ENCODE measurements at regions not wholly inside any gene's neighbourhood (a gene's known extent, or its start where the extent isn't known, plus 50 kb on each side); places are given as distances from the start of the nearest gene placed in this dataset.

DNA sequence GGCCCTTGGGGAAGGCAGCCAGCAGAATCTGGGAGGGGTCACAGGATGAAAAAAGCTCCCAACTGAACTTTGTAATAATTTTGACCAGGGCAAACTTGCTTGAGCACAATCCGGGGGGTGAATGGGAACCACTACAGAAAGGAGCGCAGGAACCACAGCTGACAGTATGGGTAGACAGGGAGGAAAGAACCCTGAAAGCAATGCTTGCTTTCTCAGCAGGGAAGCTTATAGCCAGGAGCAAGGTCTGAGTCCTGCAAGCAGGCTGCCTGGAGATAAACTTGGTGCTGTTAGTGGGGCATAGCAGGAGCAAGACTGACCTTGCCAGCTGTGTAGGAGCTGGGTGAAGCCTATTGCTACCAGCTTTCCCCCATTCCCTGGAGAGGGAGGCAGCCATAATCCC is 195.2 kb downstream of the MTCL1 start:
- H3K36me3 ChIP-seq (ENCODE audit: insufficient read depth, low read length), result no peaks in the 10 kb centered on the region; the same call in 1 of the 2 replicates
- H3K4me1 ChIP-seq (ENCODE audit: insufficient read depth, low read length, poor library complexity, severe bottlenecking), result peaks cover 25% of the 10 kb centered on the region
- no TSS peak for BruUV-seq (replicated peaks)
- ChIA-PET CTCF (ENCODE audit: unreplicated experiment) (interaction anchor here (1.0 to 1.1 kb wide), 2 partner anchors 22 to 78 kb away, joined by 3 read pairs; no protein-coding TSS in a partner anchor), POLR2A (interaction anchor here (0.7 to 1.7 kb wide), 11 partner anchors 9 to 589 kb away, joined by 3 to 8 read pairs (median 3); no protein-coding TSS in a partner anchor)
- no peaks in the 10 kb centered on the region for H3K9me2 ChIP-seq (ENCODE audit: insufficient read depth, low read length)
- no peak overlapping the region for H3K4me3 ChIP-seq (ENCODE audit: low read depth, low read length, poor library complexity, severe bottlenecking)
- H3K9me3 ChIP-seq (ENCODE audit: low read length), result peaks cover 37% of the 10 kb centered on the region
- H3K27ac ChIP-seq (ENCODE audit: low read depth, low read length, poor library complexity, severe bottlenecking), result no peak overlapping the region
- H3K79me2 ChIP-seq (ENCODE audit: insufficient read depth, low read depth, low read length), result no peaks in the 10 kb centered on the region
- no peak for DNase-seq (ENCODE audit: low spot score)
- intact Hi-C loops (cut with micrococcal nuclease; ENCODE audit: unreplicated experiment), result no loop called here
- no peak overlapping the region for H3K4me2 ChIP-seq (ENCODE audit: low read length)
- no peaks in the 10 kb centered on the region for H4K20me1 ChIP-seq (ENCODE audit: insufficient read depth, low read length)
- H2AFZ ChIP-seq (ENCODE audit: low read length), result peak overlapping the region; percentile 80; the same call in 1 of the 2 replicates
- no peak for TF ChIP-seq EZH2phosphoT487 (IDR thresholded peaks at IDR 0.05; ENCODE audit: borderline replicate concordance, low read depth, low read length)
- TF ChIP-seq, protein P1, sequence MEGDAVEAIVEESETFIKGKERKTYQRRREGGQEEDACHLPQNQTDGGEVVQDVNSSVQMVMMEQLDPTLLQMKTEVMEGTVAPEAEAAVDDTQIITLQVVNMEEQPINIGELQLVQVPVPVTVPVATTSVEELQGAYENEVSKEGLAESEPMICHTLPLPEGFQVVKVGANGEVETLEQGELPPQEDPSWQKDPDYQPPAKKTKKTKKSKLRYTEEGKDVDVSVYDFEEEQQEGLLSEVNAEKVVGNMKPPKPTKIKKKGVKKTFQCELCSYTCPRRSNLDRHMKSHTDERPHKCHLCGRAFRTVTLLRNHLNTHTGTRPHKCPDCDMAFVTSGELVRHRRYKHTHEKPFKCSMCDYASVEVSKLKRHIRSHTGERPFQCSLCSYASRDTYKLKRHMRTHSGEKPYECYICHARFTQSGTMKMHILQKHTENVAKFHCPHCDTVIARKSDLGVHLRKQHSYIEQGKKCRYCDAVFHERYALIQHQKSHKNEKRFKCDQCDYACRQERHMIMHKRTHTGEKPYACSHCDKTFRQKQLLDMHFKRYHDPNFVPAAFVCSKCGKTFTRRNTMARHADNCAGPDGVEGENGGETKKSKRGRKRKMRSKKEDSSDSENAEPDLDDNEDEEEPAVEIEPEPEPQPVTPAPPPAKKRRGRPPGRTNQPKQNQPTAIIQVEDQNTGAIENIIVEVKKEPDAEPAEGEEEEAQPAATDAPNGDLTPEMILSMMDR (conservative IDR thresholded peaks at IDR 0.05; ENCODE audit: low read length), result no peak

DNA sequence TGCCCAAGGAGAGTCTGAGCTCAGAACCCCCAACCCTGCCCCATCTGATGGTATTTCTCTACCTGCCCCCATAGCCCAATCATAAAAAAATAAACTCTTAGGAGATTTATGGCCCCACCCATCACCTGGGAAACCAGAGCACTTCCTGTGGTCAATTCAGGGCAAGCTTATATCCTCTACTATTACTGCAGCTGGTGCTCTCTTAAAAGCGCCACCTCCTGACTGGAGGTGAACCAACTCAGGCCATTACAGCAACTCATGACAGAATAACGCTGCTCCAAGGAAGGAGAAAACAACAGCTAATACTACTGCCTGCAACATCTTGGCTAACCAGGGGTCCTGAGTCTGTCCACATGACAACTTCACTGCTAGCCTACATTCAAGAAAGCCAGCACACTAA is 195.7 kb downstream of the MTCL1 start:
- ChIA-PET POLR2A (interaction anchor here (0.7 to 1.7 kb wide), 8 partner anchors 9 to 204 kb away, joined by 3 to 8 read pairs (median 4); no protein-coding TSS in a partner anchor), CTCF (ENCODE audit: unreplicated experiment) (interaction anchor here (1.0 to 1.1 kb wide), 2 partner anchors 21 to 78 kb away, joined by 3 read pairs; no protein-coding TSS in a partner anchor)
- Histone ChIP-seq H3K4me1 (ENCODE audit: insufficient read depth, low read length, poor library complexity, severe bottlenecking) (peaks cover 25% of the 10 kb centered on the region), H3K9me3 (ENCODE audit: low read length) (peaks cover 37% of the 10 kb centered on the region), H3K4me2 (ENCODE audit: low read length) (peak overlapping the region; percentile 1; the same call in 1 of the 2 replicates), H3K4me3 (ENCODE audit: low read depth, low read length, poor library complexity, severe bottlenecking) (no peak overlapping the region), H3K79me2 (ENCODE audit: insufficient read depth, low read depth, low read length) (no peaks in the 10 kb centered on the region), H3K36me3 (ENCODE audit: insufficient read depth, low read length) (no peaks in the 10 kb centered on the region; the same call in 1 of the 2 replicates), H4K20me1 (ENCODE audit: insufficient read depth, low read length) (no peaks in the 10 kb centered on the region), H3K27ac (ENCODE audit: low read depth, low read length, poor library complexity, severe bottlenecking) (no peak overlapping the region), H3K9me2 (ENCODE audit: insufficient read depth, low read length) (no peaks in the 10 kb centered on the region), H2AFZ (ENCODE audit: low read length) (peak overlapping the region; percentile 80; the same call in 1 of the 2 replicates)
- peak; percentile 72 for DNase-seq (ENCODE audit: low spot score)
- intact Hi-C loops (cut with micrococcal nuclease; ENCODE audit: unreplicated experiment), result no loop called here
- no peak for TF ChIP-seq EZH2phosphoT487 (IDR thresholded peaks at IDR 0.05; ENCODE audit: borderline replicate concordance, low read depth, low read length)
- TF ChIP-seq, protein P1 (conservative IDR thresholded peaks at IDR 0.05; ENCODE audit: low read length), result peak; percentile 70
- no TSS peak for BruUV-seq (replicated peaks)

DNA sequence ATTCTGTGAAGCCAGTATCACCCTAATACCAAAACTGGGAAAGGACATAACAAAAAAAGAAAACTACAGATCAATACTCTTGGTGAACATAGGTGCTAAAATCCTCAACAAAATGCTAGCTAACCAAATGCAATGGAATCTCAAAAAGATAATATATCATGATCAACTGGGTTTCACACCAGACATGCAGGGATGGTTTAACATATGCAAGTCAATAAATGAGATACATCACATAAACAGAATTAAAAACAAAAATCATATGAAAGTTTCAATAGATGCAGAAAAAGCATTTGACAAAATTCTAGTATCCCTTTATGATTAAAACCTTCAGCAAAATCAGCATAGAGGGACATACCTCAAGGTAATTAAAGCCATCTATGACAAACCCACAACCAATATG is 198.2 kb upstream of the NDUFV2 start:
- H2AFZ ChIP-seq (ENCODE audit: low read length), result no peak overlapping the region
- TF ChIP-seq EZH2phosphoT487 (IDR thresholded peaks at IDR 0.05; ENCODE audit: borderline replicate concordance, low read depth, low read length), result no peak
- TF ChIP-seq, protein P1 (conservative IDR thresholded peaks at IDR 0.05; ENCODE audit: low read length), result no peak
- H3K9me3 ChIP-seq (ENCODE audit: low read length), result peaks cover 54% of the 10 kb centered on the region
- no peaks in the 10 kb centered on the region for H3K79me2 ChIP-seq (ENCODE audit: insufficient read depth, low read depth, low read length)
- H3K4me2 ChIP-seq (ENCODE audit: low read length), result no peak overlapping the region
- H3K9me2 ChIP-seq (ENCODE audit: insufficient read depth, low read length), result no peaks in the 10 kb centered on the region
- no TSS peak for BruUV-seq (replicated peaks)
- POLR2A ChIA-PET, result interaction anchor here (0.6 to 1.4 kb wide), 2 partner anchors 164 to 202 kb away, joined by 3 to 4 read pairs; no protein-coding TSS in a partner anchor
- CTCF ChIA-PET (ENCODE audit: unreplicated experiment), result no interaction called here
- no peaks in the 10 kb centered on the region for H4K20me1 ChIP-seq (ENCODE audit: insufficient read depth, low read length)
- no peak overlapping the region for H3K4me3 ChIP-seq (ENCODE audit: low read depth, low read length, poor library complexity, severe bottlenecking)
- peaks cover 14% of the 10 kb centered on the region for H3K36me3 ChIP-seq (ENCODE audit: insufficient read depth, low read length)
- intact Hi-C loops (cut with micrococcal nuclease; ENCODE audit: unreplicated experiment), result no loop called here
- H3K27ac ChIP-seq (ENCODE audit: low read depth, low read length, poor library complexity, severe bottlenecking), result no peak overlapping the region
- no peak for DNase-seq (ENCODE audit: low spot score)
- peaks cover 24% of the 10 kb centered on the region for H3K4me1 ChIP-seq (ENCODE audit: insufficient read depth, low read length, poor library complexity, severe bottlenecking)

Data from OCI-LY7 (cell line).